CD14-positive monocyte (primary cell): ENCODE measurements at regions not wholly inside any gene's neighbourhood (a gene's known extent, or its start where the extent isn't known, plus 50 kb on each side); places are given as distances from the start of the nearest gene placed in this dataset.

ENCODE experiments used
- DNase-seq, 3 donors: peaks; one replicate each; pipeline ENCODE4 v3.0.0-alpha.2; 2011 to 2022
- H2AFZ ChIP-seq: 2 replicates; pipeline ENCODE4 v1.6.0; 2012; ENCODE audit warnings: mild to moderate bottlenecking, low read depth, low read length, inconsistent platforms; ENCODE audit not compliant: insufficient read depth, poor library complexity, severe bottlenecking
- H3K27ac ChIP-seq, 2 donors: 1 replicate in 1 of 2; 2 replicates in 1 of 2; pipeline ENCODE4 v1.5.1; 2012 to 2013; ENCODE audit warnings: low read length in 2 of 2, control low read depth in 1 of 2, inconsistent platforms in 1 of 2, low read depth in 1 of 2, mild to moderate bottlenecking in 1 of 2
- H3K27me3 ChIP-seq, 2 donors: one replicate each; pipeline versions ENCODE4 v1.6.0 to v1.6.1; 2011 to 2013; ENCODE audit warnings: low read length in 2 of 2; ENCODE audit not compliant: control insufficient read depth in 2 of 2, insufficient read depth in 2 of 2
- H3K36me3 ChIP-seq, 2 donors: replicated peaks in 1 of 2; 1 replicate in 1 of 2; 2 replicates in 1 of 2; pipeline versions ENCODE4 v1.5.1 to v1.6.1; 2012 to 2013; ENCODE audit warnings: low read length in 2 of 2, control low read depth in 1 of 2, inconsistent platforms in 1 of 2, mild to moderate bottlenecking in 1 of 2; ENCODE audit not compliant: insufficient read depth in 2 of 2, control insufficient read depth in 1 of 2
- H3K4me1 ChIP-seq, 2 donors: 1 replicate in 1 of 2; 2 replicates in 1 of 2; pipeline versions ENCODE4 v1.5.1 to v1.6.1; 2012 to 2013; ENCODE audit warnings: low read length in 2 of 2, control low read depth in 1 of 2, inconsistent platforms in 1 of 2, mild to moderate bottlenecking in 1 of 2, moderate library complexity in 1 of 2; ENCODE audit not compliant: insufficient read depth in 2 of 2, control insufficient read depth in 1 of 2
- H3K4me2 ChIP-seq: replicated peaks from 2 replicates; pipeline ENCODE3; 2012; ENCODE audit warnings: low read length, moderate library complexity, mild to moderate bottlenecking; ENCODE audit not compliant: poor library complexity, severe bottlenecking; ENCODE audit errors: extremely low read depth
- H3K4me3 ChIP-seq, 3 experiments: fragments of 200-600 bp in 1 of 3; sonication (generic) in 1 of 3; replicated peaks in 1 of 3; 1 replicate in 2 of 3; 2 replicates in 1 of 3; pipeline ENCODE4 v1.5.1; 2011 to 2013; ENCODE audit warnings: low read length in 3 of 3, mild to moderate bottlenecking in 3 of 3, control low read depth in 2 of 3, low read depth in 2 of 3, inconsistent platforms in 1 of 3, moderate library complexity in 1 of 3
- H3K79me2 ChIP-seq: 2 replicates; pipeline ENCODE4 v1.6.0; 2012; ENCODE audit warnings: mild to moderate bottlenecking, control low read depth, inconsistent platforms, low read length, moderate library complexity; ENCODE audit not compliant: insufficient read depth
- H3K9ac ChIP-seq: 2 replicates; pipeline ENCODE4 v1.6.0; 2017; ENCODE audit warnings: low read length, mild to moderate bottlenecking; ENCODE audit not compliant: insufficient read depth, poor library complexity, severe bottlenecking
- H3K9me3 ChIP-seq, 2 donors: replicated peaks in 1 of 2; 1 replicate in 1 of 2; 2 replicates in 1 of 2; pipeline versions ENCODE4 v1.5.1 to v1.6.1; 2012 to 2013; ENCODE audit warnings: low read length in 2 of 2, control low read depth in 1 of 2; ENCODE audit not compliant: control insufficient read depth in 1 of 2, insufficient read depth in 1 of 2
- H4K20me1 ChIP-seq: 2 replicates; pipeline ENCODE4 v1.6.0; 2012; ENCODE audit warnings: mild to moderate bottlenecking, low read length, control low read depth, moderate library complexity; ENCODE audit not compliant: insufficient read depth
- H3K27ac Mint-ChIP-seq, 7 donors: one replicate each; pipeline ENCODE4 v1.8.0; 2020; ENCODE audit warnings: mild to moderate bottlenecking in 7 of 7, mixed read lengths in 7 of 7, moderate library complexity in 6 of 7, inconsistent platforms in 2 of 7
- H3K27me3 Mint-ChIP-seq, 3 donors: one replicate each; pipeline ENCODE4 v1.8.0; 2021 to 2022; ENCODE audit warnings: low read depth in 3 of 3, mild to moderate bottlenecking in 3 of 3, mixed read lengths in 3 of 3, moderate library complexity in 3 of 3, inconsistent platforms in 1 of 3
- H3K36me3 Mint-ChIP-seq, 2 donors: one replicate each; pipeline ENCODE4 v1.8.0; 2020; ENCODE audit warnings: mixed read lengths in 2 of 2, inconsistent platforms in 1 of 2, mild to moderate bottlenecking in 1 of 2
- H3K4me1 Mint-ChIP-seq: one replicate; pipeline ENCODE4 v1.8.0; 2020; ENCODE audit warnings: mild to moderate bottlenecking, mixed read lengths
- H3K4me3 Mint-ChIP-seq, 2 donors: one replicate each; pipeline ENCODE4 v1.8.0; 2020; ENCODE audit warnings: mild to moderate bottlenecking in 2 of 2, mixed read lengths in 2 of 2, moderate library complexity in 1 of 2
- H3K9me3 Mint-ChIP-seq, 7 donors: one replicate each; pipeline ENCODE4 v1.8.0; 2020 to 2022; ENCODE audit warnings: mixed read lengths in 7 of 7, mild to moderate bottlenecking in 6 of 7, moderate library complexity in 6 of 7, inconsistent platforms in 2 of 7
- WGBS: methylation state at CpG from one replicate; pipeline ENCODE4 v1.1.5; 2013; ENCODE audit warnings: missing lambda C conversion rate; ENCODE audit not compliant: insufficient coverage; 5-methylcytosine and 5-hydroxymethylcytosine counted together
- intact Hi-C, 2 donors: fragments of 100-400 bp; cut with micrococcal nuclease; formaldehyde crosslinking; loops; one replicate each; pipeline versions ENCODE4 v1.15.0 to v1.15.1; 2023
- TF ChIP-seq, protein P1 (sequence below): fragments of 200-600 bp; IDR thresholded peaks from one replicate; pipeline ENCODE4 v1.8.0; 2022; ENCODE audit warnings: antibody characterized with exemption, mild to moderate bottlenecking

GRCh38 chr16:73122604-73123391 is 74.9 kb upstream of the ZFHX3 start:
- Mint-ChIP-seq H3K27ac (peak overlapping the region; percentile 88 to 98 (median 95)), H3K4me3 (peak overlapping the region; percentile 42 to 83), H3K27me3 (peaks cover 0 to 5% (median 3%) of the 10 kb centered on the region in 3 donors), H3K4me1 (peaks cover 59% of the 10 kb centered on the region), H3K36me3 (peaks cover 0 to under 1% of the 10 kb centered on the region in 2 donors), H3K9me3 (peaks cover 4 to 11% (median 8%) of the 10 kb centered on the region in 7 donors)
- Histone ChIP-seq H4K20me1 (no peaks in the 10 kb centered on the region), H3K9ac (peak overlapping the region; percentile 61), H2AFZ (peak overlapping the region; percentile 84), H3K79me2 (no peaks in the 10 kb centered on the region), H3K4me1 (peaks cover 55 to 56% of the 10 kb centered on the region in 2 donors), H3K4me2 (peak overlapping the region; percentile 67), H3K4me3 (peak overlapping the region in 1 of 3 experiments; percentile 51), H3K27me3 (no peaks in the 10 kb centered on the region), H3K9me3 (peaks cover 3 to 6% of the 10 kb centered on the region in 2 donors), H3K36me3 (no peaks in the 10 kb centered on the region), H3K27ac (peak overlapping the region; percentile 85 to 92)
- WGBS, result 8% methylated on average over 5 of the region's 10 CpGs
- TF ChIP-seq, protein P1, sequence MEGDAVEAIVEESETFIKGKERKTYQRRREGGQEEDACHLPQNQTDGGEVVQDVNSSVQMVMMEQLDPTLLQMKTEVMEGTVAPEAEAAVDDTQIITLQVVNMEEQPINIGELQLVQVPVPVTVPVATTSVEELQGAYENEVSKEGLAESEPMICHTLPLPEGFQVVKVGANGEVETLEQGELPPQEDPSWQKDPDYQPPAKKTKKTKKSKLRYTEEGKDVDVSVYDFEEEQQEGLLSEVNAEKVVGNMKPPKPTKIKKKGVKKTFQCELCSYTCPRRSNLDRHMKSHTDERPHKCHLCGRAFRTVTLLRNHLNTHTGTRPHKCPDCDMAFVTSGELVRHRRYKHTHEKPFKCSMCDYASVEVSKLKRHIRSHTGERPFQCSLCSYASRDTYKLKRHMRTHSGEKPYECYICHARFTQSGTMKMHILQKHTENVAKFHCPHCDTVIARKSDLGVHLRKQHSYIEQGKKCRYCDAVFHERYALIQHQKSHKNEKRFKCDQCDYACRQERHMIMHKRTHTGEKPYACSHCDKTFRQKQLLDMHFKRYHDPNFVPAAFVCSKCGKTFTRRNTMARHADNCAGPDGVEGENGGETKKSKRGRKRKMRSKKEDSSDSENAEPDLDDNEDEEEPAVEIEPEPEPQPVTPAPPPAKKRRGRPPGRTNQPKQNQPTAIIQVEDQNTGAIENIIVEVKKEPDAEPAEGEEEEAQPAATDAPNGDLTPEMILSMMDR, result no peak
- intact Hi-C loops, result loop anchor here in 1 of 2 donors (5.0 kb wide), 1 partner anchor 35 kb away; no protein-coding TSS in a partner anchor
- DNase-seq, result peak; percentile 44 to 56 (median 47)

GRCh38 chr16:73116576-73116975 is 68.6 kb upstream of the ZFHX3 start:
- no peak overlapping the region for H3K4me3 ChIP-seq
- Mint-ChIP-seq H3K27me3 (peaks cover 0 to 3% (median 0%) of the 10 kb centered on the region in 3 donors), H3K36me3 (peaks cover 2 to 3% of the 10 kb centered on the region in 2 donors), H3K27ac (no peak overlapping the region), H3K4me1 (peaks cover 28% of the 10 kb centered on the region), H3K4me3 (no peak overlapping the region), H3K9me3 (peaks cover 5 to 13% (median 11%) of the 10 kb centered on the region in 7 donors)
- peaks cover 7 to 9% of the 10 kb centered on the region in 2 donors for H3K9me3 ChIP-seq
- no peak overlapping the region for H3K9ac ChIP-seq
- no peaks in the 10 kb centered on the region for H4K20me1 ChIP-seq
- H3K36me3 ChIP-seq, result no peaks in the 10 kb centered on the region
- DNase-seq, result no peak
- no peak overlapping the region for H3K4me2 ChIP-seq
- H3K79me2 ChIP-seq, result no peaks in the 10 kb centered on the region
- intact Hi-C loops, result loop anchor here in 1 of 2 donors (10.0 kb wide), 1 partner anchor 48 kb away; no protein-coding TSS in a partner anchor
- no peak overlapping the region for H2AFZ ChIP-seq
- TF ChIP-seq, protein P1, result no peak
- WGBS, result 100% methylated on average over 1 of the region's 2 CpGs
- H3K27me3 ChIP-seq, result no peaks in the 10 kb centered on the region
- peaks cover 20% of the 10 kb centered on the region in 2 donors for H3K4me1 ChIP-seq
- H3K27ac ChIP-seq, result no peak overlapping the region
